GM18508 (cell line): ENCODE measurements at regions not wholly inside any gene's neighbourhood (a gene's known extent, or its start where the extent isn't known, plus 50 kb on each side); places are given as distances from the start of the nearest gene placed in this dataset.
"Not testable (repeated sequence)": the region's sequence is repeated elsewhere in the genome, so short reads cannot be mapped to it uniquely, and the experiment has no call there.

Source experiments
- ATAC-seq: cut with Tn5 transposase; IDR thresholded peaks from one replicate; pipeline ENCODE4 v1.9.1; 2021; ENCODE audit warnings: moderate number of reproducible peaks; ENCODE audit not compliant: insufficient read depth, unreplicated experiment

DNA sequence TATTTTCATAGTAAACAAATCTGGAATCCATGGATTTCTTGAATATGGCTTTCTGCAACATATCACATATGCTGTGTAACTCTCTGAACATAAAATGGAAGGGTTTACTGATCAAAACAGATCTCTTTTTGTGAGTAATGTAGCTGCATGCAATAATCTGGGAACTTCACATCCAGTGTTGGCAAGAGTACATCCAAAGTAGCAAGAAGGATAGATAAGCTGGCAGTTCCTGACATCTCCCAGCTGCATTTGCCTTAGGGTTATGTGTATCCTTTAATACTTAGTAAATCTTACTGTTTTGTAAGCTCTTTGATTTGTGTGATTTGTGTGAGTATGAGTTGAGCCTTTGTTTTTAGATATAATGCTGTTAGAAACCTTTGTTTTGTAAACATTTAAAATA lies 280.4 kb upstream of the CNTN5 start:
- no peak for ATAC-seq

DNA sequence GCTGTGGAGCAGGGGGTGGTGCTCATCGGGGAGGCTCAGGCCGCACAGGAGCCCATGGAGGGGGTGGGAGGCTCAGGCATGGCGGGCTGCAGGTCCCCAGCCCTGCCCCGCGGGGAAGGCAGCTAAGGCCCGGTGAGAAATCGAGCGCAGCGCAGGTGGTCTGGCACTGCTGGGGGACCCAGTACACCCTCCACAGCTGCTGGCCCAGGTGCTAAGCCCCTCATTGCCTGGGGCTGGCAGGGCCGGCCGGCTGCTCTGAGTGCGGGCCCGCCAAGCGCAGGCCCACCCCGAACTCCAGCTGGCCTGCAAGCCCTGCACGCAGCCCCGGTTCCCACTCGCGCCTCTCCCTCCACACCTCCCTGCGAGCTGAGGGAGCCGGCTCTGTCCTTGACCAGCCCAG lies 257.3 kb upstream of the CNTN5 start:
- ATAC-seq, result not testable (repeated sequence)

DNA sequence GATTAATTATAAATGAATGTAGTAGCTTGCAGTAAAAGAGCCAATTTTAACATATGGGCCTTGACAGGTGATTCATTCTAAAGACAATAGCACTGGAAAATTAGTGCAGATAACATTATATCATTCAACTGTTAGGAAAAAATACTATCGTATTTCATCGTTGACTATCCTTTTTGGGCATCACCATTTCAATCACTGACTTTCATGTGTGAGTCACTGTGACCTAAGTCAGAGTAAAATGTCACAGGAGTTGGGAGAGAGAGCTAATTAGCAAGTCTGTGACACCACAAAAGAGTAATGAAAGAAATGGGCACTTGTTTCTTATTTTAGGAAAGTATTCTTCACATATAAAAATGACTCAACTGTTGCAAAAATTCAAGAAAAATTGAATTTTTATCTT lies 253.8 kb upstream of the CNTN5 start:
- no peak for ATAC-seq

DNA sequence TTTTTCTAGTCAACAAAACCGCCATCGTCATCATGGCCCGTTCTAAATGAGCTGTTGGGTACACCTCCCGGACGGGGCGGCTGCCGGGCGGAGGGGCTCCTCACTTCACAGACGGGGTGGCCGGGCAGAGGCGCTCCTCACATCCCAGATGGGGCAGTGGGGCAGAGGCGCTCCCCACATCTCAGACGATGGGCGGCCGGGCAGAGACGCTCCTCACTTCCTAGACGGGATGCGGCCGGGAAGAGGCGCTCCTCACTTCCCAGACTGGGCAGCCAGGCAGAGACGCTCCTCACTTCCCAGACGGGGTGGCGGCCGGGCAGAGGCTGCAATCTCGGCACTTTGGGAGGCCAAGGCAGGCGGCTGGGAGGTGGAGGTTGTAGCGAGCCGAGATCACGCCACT lies 250.7 kb upstream of the CNTN5 start:
- ATAC-seq, result not testable (repeated sequence)

DNA sequence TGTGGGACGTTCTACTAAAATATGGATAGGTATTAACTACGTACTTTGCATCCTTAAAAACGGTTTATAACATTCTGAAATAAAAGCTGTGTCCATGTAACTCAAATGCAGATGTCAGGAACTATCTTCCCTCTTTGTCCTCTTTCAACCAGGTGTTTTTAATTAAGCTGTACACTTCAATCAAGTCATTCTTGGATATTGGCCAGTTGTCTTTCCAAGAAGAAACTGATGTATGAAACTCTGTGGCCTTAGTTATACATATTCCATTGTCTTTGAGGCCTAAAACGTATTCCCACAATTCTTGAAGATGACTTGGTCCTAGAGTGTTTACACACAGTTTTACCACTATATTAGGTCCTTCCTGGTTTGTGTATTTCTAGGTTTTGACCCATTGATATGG lies 249.0 kb upstream of the CNTN5 start:
- ATAC-seq, result no peak

DNA sequence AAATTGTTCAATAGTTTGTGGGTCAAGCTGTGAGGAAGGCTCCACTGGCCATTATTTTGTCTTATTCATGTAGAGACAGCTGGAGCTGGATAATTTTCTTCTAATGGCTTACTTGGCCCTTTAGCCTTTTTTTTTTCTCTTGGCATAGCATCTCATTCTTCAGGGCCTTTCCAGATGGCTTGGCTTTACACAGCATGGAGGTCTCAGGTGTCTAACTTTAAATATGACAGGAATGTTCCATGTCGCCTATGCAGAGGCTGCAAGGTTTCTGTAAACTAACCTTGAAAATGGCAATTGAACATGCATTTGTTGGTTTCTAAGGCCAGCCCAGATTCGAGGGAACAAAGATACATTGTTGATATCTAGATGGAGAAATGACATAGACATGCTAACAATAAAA lies 247.9 kb upstream of the CNTN5 start:
- ATAC-seq, result no peak

DNA sequence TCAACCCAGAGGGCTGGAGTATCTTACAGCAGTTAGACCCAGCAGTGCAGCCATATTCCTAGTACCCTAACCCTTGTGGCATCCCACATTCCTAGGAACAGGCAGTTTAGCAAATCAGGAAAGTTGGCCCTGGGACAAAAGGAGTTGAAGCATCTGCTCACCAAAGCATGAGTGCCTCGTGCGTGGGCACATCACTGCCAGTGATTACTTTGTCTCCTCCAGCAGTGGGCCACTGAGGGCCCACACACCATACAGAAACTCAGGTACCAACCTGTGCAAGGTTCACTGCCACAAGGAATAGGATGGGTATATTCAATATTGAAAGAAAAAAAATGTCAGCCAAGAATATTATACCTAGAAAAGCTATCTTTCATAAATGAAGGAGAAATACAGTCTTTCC lies 227.5 kb upstream of the CNTN5 start:
- no peak for ATAC-seq

DNA sequence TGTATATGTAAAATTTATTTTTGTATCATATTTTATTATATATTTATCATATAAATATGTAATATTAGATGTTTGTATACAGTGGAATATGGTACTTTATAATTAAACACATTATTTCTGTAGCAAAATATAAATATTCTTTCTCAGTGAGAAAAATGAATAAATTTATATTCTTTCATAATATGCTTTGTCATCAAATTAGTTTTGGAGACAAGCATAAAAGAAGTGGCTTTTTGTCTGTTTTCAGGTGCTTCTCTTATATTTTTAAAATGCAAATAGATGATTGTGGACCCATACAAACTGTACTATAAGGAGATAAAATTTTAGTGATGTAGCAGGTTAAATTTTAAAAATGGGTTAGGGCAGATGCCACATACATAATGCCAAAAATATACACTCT lies 222.4 kb upstream of the CNTN5 start:
- no peak for ATAC-seq

DNA sequence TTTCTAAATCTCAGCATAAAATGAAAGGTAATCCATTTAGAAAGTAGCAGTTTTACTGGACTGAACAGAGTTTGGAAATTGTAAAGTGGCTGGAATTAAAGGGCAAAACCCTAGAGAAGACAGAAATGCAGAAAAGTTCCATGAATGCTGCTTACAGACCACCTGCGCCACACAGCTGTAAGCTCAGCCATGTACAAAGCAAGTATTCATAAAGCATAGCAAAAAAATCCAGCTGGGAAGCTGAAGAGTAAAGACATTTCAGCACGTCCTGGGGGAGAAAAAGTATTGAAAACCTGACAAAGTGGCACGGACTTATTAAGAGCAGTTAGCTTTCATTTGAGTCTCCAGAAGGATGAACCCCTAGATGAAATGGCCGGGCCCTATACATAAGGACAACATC lies 220.1 kb upstream of the CNTN5 start:
- no peak for ATAC-seq

DNA sequence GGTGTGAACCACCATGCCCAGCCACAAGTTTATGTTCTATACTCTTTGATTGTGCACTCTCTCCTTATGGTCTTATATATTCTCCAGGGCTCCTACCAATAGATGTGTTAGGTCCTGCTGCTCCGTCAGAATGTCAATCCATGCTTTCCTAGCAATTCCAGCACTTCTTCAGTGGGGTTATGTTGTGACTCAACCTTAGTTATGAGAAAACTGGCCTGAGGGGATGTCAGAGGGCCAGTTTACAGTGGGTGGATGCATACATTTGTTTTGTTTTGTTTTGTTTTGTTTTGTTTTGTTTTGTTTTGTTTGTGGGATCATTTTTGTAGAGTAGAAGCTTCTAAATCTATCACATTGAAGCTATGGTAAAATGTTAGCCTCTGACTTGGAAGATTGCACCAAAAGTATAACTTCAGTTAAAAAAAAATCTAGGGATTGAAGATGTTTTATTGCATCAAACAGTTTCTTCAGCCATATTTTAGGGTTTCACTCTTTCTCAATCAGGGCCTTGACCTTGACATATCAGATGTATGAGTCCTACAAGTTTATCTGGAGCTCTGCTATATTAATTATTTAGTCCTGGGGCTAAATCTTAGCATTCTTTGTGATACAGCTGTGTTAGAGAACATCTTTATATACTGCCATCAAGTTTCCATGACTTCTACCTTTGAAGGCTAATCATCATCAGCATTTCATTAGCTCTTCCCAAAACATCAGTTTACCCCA lies 191.6 kb upstream of the CNTN5 start:
- no peak for ATAC-seq

DNA sequence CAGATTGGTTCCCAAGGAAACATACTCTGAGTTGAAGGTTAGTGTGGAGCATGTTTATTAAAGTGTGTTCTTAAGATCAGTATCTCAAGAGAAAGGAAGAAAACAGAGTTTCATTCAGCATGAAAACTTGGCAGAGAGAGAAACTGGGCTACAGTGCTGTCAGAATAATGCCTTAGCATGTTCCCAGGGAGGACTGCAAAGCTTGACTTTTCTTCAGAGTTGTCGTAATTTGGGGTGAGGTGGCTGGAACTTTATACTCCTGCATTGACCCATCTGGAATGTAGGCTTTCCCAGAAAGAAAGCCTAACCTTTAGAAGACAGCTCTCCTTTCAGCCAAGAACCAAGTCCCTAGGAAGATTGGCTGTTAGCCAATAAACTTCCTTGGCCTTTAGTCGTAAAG lies 190.8 kb upstream of the CNTN5 start:
- no peak for ATAC-seq

DNA sequence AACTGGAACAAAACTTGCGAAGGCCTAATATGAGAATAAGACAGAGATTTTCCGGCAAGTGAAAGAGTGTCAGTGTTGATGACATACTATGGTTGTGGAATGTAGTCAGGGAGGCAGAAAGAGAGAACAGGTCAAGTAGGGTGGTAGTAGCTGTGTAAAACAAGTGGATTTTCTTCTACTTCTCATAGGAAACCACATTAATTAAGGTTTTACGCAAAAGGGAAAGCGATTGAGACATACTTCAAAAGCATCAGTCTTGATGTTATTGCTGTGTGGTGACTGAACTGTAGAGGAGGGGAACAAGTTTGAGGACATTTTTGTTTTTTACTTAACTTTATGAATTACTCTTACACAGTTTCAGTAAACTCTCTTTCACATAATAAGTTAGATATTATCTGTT lies 186.0 kb upstream of the CNTN5 start:
- ATAC-seq, result no peak

DNA sequence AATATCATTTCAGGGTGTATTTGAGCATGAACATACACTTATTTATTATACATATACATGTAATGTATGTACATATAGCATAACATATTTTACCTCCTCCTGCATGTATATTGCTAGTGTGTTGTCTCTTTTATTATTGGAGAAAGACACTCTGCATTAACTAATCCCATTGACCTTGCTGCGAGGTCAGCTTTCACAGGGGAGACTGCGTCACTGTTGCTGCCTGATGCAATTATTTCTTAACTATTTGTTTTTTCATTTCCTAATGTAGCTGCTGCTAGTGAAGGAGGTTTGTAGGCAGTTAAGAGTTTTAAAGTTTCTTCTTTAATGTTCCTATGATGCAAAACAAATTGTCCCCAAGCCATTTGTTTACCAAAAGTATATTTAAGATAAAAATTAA lies 185.4 kb upstream of the CNTN5 start:
- no peak for ATAC-seq

DNA sequence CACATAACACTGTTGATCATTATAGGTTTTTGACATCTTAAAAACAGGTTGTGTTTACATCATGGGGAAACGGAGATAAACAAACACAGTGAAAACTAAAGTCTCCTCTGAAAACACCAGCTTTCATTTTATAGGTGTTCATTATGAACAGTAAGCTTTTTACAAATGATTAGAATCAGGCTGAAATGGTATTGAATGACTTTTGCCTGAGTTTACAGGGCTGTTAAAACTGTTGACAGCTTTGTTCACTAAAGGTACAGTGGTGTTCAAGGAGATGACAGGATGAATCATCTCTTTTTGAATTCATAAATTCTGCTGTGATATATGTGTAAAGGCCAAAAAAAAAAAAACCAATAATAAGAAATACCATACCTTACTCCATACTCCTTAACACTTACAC lies 184.6 kb upstream of the CNTN5 start:
- ATAC-seq, result no peak

DNA sequence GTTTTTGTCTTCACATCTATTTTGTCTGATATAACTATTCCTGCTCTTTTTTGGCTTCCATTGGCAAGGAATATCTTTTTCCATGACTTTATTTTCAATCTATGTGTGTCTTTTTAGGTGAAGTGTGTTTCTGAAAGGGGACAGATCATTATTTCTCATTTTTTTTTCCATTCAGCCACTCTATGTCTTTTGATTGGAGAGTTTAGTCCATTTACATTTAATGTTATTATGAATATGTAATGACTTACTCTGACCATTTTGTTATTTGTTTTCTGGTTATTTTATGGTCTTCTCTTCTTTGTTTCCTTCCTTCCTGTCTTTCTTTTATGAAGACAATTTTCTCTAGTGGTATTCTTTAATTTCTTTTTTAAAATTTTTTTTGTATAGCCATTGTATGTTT lies 178.6 kb upstream of the CNTN5 start:
- ATAC-seq, result no peak

DNA sequence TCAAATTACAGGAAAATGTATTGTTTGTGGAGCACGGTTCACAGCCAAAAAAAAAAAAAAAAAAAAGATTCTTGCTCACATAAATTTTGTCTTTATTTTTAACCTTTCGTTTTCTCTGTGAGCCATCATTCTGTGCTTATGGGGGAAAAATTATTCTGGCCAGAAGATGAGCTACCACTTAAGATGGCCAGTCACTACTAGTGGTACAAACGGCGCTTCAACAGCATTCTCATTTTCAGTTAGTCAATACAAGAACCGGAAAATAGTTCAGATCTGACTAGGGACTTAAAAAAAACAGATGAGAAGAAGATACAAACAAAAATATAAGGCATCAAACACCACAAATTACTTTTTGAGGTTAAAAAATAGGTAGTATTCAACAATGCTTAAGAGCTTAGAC lies 158.6 kb upstream of the CNTN5 start:
- no peak for ATAC-seq

DNA sequence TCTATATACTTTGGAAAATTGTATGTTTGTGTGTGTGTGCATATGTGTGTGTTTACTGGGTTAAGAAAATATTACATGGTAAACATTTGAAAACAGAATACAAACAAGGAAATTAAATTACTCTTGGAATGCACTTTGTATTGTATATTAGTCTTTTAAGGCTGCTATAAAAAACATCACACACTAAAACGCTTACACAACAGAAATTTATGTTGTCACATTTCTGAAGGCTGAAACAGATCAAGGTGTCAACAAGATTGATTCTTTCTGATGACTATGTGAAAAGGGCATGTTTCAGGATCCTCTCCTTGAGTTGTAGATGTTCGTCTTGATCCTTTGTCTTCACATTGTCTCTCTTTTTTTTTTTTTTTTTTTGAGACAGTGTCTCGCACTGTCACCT lies 149.1 kb upstream of the CNTN5 start:
- no peak for ATAC-seq

DNA sequence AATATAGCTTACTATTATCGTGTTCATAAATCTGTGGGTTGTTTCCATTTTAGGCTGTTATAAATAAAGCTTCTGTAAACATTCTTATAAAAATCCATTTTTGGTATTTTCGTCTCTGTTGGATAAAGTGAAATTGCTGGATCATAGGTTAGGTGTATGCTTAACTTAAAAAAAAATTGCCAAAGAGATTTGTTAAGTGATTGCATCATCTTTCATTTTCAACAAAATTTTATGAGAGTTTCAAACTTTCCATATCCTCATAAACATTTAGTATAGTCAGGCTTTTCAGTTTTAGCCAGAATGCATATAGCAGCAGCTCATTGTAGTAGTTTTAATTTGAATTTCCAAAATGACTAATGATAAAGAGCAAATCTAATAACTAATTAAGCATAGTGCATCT lies 146.7 kb upstream of the CNTN5 start:
- no peak for ATAC-seq

DNA sequence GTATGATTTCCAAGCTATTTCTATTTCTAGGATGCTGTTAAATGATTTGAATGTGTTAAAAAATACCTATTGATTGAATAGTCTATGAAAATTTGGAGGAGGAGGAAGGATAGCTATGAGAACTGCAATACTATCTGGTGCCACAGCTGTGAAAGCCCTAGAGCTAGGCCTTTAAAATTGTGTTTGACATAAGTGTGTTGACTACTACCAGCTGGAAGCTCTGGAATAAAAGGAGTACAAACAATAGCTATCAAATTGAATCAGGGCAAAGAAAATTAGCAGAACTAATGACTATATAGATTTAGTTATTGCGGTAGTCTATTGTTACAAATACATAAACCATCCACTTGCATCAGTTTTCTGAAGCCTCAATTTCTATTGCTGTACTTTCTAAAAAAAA lies 124.8 kb upstream of the CNTN5 start:
- ATAC-seq, result no peak

DNA sequence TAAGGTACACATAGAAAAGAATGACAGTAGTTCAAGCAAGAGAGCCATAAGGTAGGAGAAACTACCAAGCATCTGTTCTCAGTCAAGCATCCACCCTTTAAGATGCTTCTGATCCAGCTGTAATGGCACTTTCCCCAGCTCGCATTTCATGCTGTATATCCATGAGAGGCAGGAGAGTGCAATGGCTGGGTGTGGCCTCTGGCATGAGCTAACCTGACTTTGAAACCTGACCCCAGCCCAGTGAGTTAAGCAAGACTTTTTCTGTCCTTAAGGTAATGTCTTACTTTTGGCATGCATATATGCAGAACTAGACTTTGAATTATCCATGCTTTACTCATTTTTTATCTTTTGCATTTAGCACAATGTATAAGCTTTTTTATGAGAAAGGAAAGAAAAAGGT lies 79.8 kb upstream of the CNTN5 start:
- no peak for ATAC-seq

DNA sequence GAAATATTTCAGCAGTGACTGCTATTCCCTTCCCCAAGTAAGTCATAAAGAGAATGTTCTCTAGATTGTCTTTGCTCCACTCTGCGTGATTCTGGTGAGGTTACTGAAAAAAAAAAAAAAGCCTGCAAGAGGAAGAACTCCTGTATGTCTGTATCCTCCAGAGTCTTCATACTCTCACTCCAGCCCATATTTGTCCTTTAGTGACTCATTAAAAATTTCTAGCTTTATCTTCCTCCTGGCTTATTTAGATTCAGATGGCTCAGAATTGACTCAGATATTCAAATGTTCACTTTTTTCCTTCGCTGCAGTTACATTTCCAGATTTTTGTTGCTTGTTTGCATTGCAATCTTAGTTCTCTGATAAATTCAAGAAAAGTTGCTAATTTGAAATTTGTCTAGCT lies 76.3 kb upstream of the CNTN5 start:
- no peak for ATAC-seq

DNA sequence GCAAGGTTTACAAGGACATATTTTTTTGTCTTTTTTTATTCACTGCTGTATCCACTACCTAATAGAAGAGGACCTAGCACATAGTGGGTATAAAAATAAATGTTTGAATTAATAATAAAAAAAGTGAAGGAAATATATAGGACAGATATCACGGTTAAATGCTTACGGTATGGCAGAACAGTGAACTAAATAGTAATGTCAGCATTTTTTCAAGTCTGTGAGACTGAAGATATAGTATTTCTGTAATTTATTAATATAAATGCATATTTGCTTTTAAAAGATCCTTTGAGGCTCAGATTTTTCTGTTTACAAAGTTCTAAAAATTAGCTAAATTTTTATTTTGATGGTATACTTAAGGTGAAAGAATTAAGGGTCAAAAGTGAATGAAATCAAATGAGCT lies 68.6 kb upstream of the CNTN5 start:
- ATAC-seq, result no peak

DNA sequence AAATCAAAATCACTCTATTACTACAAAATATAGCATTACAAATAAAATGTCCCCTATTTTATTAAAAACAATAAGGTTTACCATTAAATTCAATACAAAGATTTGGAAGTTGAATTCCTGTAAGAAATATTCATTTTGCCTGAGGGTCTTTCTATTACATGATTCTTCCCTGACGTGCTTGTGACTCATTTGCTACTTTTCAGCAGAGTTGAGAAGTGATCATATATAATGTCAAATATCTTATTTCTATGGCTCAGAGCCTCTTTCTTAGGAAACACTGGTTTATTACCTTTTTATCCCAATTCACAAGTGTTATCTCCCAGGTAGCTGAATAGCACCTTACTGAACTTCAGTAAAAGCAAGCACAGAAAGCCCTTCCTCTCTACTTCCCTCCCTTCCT lies 65.2 kb upstream of the CNTN5 start:
- ATAC-seq, result no peak
